SIG-M5 treated with dmso at 0.1 percent for 504 hours (cell line): ENCODE measurements at regions not wholly inside any gene's neighbourhood (a gene's known extent, or its start where the extent isn't known, plus 50 kb on each side); places are given as distances from the start of the nearest gene placed in this dataset.
A peak's percentile ranks its signal among the peaks of the same experiment; 100 is the strongest.
"Not testable (repeated sequence)": the region's sequence is repeated elsewhere in the genome, so short reads cannot be mapped to it uniquely, and the experiment has no call there.

Source experiments
- DNase-seq: peaks from one replicate; lab custom pipeline; 2025; ENCODE audit not compliant: unreplicated experiment; lab: John Stamatoyannopoulos, UW

- no peak for DNase-seq
Measured at GRCh38 chr3:153640689-153641665, 479.0 kb downstream of the RAP2B start.

GRCh38 chr3:153642576-153642975 is 478.6 kb upstream of the ARHGEF26 start:
- DNase-seq: not testable (repeated sequence)

DNA sequence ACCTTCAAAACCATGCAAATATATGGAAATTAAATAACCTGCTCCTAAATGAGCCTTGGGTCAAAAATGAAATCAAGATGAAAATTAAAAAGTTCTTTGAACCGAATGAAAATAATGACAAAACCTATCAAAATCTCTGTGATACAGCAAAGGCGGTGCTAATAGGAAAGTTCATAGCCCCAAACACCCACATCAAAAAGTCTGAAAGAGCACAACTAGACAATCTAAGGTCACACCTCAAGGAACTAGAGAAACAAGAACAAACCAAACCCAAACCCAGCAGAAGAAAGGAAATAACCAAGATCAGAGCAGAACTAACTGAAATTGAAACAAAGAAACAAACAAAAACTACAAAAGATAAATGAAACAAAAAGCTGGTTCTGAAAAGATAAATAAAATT is 477.7 kb upstream of the ARHGEF26 start:
- not testable (repeated sequence) for DNase-seq

DNA sequence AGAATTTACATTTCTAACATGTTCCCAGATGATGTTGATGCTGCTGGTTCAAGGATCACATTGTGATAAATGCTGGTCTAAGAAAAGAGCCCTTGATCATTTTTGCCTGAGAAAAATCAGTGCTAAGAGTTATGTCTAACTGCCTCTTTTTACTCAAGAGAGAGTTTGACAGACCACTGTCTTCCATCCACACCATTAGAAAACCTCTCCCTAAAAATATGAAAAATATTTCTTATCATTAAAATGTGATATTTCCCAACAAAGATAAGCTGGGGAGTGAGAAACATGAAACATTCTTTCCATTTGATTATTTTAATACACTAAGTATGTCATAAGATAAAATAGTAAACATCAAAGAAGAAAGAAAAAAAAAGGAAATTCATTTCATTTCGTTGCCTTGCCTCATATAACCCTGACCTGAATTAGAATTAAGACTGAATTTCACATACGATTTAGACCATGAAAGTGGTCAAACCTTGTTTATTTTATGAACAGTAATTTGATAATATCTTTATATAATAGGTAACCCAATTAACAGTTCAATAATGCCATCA is 471.8 kb upstream of the ARHGEF26 start:
- no peak for DNase-seq

GRCh38 chr3:153652076-153652475 is 469.1 kb upstream of the ARHGEF26 start:
- no peak for DNase-seq

GRCh38 chr3:153657046-153657445 is 464.1 kb upstream of the ARHGEF26 start:
- no peak for DNase-seq

GRCh38 chr3:153657461-153657860 is 463.7 kb upstream of the ARHGEF26 start:
- DNase-seq: no peak

DNA sequence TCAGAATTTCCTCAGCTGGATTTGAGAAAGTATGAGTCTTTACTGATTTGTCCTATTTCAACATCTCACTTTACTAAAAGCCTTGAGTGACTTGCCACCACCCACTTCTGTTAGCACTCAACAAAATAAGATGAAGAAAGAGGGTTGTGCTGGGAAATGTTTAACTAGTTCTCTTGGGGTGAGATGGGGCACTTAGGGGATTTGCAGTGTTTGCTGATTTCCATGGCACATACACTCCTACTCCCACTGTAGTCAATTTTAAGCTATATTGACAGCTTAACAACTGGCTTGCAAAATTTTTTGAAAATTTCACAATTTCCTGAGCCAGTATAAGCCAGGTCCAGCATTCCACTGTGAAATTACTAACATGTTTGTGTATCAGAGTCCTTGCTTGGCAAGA is 463.1 kb upstream of the ARHGEF26 start:
- DNase-seq: peak; percentile 41

- no peak for DNase-seq
Measured at GRCh38 chr3:153666991-153667740, 454.0 kb upstream of the ARHGEF26 start.

GRCh38 chr3:153669527-153669926 is 451.7 kb upstream of the ARHGEF26 start:
- no peak for DNase-seq

DNA sequence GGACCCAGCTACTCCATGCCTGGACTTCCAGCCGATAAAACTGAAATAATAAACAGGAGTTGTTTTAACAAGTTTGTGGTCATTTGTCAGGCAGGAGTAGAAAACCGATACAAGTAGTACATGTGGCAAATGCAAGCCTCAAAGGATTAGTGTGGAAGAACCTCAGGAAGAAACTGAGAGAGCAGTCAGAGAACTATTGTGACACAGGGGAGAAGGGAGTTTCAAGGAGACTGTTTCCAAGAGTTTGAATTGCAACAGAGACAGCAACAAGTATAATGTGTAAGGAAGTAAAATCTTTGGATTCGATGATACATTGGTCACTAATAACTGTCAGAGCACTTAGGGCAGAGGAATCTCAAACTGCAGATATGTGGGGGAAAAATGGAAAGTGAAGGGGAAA is 450.6 kb upstream of the ARHGEF26 start:
- DNase-seq: no peak

DNA sequence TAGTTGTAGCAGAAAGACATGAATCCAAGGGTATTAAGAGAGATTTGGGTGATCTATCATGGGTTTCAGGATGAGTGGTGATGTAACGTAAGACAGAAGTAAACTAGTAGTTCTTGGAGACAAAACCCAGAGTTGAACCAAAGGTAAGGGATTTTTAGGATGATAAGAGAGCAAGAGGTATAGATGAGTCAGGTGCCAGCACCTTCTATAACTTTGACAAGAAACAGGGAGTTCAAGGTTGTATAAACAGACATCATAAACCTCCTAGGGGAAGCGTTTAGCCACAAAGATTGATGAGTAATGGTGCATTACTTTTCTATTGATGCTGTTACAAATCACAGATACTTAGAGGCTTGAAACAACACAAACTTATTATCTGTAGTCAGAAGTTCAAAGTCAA is 447.3 kb upstream of the ARHGEF26 start:
- DNase-seq: no peak

DNA sequence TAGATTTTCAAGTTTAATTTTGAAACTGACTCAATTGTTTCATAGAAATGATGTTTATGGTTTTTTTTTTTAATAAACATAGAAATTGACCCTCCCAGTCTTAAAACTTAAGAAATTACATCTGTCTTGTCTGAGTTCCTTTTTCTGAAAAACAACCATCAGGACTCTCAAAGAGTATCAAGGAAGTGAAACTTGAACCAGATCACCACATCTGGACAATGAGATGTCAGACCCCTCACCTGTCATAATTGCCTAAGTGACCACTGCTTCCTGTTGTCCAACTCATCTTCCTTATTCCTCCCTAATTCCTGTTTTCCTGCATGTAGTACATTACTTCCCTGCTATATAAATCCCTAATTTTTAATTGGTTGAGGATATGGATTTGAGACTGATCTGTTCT is 441.5 kb upstream of the ARHGEF26 start:
- peak; percentile 28 for DNase-seq

- no peak for DNase-seq
Measured at GRCh38 chr3:153680526-153680925, 440.7 kb upstream of the ARHGEF26 start.

- DNase-seq: no peak
Measured at GRCh38 chr3:153681057-153681456, 440.1 kb upstream of the ARHGEF26 start.

- no peak for DNase-seq
Measured at GRCh38 chr3:153688301-153689120, 432.7 kb upstream of the ARHGEF26 start.

- no peak for DNase-seq
Measured at GRCh38 chr3:153693207-153693606, 428.0 kb upstream of the ARHGEF26 start.

DNA sequence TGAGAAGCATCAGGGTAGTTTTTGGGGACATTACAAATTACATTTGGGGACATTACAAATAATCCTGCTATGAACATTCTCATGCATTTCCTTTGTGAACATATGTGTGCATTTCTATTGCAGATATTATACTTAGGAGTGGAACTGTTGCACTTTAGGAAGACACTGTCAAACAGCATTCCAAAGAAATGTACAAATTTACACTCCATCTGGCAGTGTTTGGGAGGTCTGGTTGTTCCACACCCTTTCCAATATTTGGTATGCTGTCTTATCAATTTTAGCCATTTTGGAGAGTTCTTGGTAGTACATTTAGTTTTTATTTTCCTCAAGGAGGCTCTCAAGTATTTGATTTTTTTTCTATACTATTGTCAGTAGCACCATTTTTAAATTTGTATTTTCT is 419.1 kb upstream of the ARHGEF26 start:
- no peak for DNase-seq

DNA sequence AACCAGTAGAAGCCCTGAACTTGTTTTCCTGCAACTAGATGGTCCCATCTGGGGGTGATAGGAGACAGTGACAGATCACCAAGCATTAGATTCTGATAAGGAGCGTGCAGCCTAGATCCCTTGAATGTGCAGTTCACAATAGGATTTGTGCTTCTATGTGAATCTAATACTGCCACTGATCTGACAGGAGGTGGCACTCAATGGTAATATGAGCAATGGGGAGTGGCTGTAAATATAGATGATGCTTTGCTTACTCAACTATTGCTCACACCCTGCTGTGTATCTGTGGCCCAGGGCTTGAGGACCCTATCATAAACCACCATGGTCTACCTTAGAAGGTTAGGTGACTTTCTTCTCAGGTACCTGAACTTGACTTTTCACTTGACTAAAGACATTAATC is 417.1 kb upstream of the ARHGEF26 start:
- no peak for DNase-seq

GRCh38 chr3:153706706-153707105 is 414.5 kb upstream of the ARHGEF26 start:
- DNase-seq: no peak

DNA sequence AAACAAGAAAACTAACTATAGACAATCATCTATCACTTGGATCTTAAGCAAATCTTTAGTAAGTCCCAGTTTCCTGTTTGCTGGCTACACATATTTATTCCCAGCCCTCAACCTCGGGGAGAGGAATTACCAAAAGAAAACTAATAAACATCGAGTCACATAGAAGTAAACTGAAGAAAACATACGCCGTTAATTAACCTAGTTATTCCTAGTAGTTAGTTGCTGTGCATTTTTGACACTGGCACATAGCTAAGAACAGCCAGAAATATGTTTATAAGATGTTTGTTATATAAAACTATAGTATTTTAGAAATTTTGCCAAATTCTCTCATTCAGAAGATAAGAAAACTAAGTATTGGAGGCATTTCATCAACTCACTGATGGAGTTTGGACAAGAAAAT is 407.2 kb upstream of the ARHGEF26 start:
- DNase-seq: no peak
